ENCODE measurements at regions not wholly inside any gene's neighbourhood (a gene's known extent, or its start where the extent isn't known, plus 50 kb on each side); places are given as distances from the start of the nearest gene placed in this dataset.

DNA sequence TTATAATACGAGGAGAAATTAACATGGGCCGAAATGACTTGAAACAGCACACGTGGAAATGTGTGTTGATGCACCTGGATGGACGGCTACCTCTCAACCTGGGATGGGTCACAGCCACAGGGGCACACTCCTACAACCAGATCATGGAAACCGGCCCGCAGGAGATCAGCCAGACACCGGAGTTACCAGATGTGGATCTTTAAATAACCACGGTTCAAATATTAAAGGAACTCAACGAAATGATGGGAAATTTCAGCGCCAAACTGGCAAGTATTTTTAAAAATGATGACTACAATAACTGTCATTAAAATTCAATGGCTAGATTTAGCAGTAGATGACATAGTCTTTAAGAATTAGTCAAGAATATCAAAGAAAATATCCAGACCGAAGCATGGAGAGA is 166.9 kb upstream of the GPR12 start:
- TF ChIP-seq, protein P1, sequence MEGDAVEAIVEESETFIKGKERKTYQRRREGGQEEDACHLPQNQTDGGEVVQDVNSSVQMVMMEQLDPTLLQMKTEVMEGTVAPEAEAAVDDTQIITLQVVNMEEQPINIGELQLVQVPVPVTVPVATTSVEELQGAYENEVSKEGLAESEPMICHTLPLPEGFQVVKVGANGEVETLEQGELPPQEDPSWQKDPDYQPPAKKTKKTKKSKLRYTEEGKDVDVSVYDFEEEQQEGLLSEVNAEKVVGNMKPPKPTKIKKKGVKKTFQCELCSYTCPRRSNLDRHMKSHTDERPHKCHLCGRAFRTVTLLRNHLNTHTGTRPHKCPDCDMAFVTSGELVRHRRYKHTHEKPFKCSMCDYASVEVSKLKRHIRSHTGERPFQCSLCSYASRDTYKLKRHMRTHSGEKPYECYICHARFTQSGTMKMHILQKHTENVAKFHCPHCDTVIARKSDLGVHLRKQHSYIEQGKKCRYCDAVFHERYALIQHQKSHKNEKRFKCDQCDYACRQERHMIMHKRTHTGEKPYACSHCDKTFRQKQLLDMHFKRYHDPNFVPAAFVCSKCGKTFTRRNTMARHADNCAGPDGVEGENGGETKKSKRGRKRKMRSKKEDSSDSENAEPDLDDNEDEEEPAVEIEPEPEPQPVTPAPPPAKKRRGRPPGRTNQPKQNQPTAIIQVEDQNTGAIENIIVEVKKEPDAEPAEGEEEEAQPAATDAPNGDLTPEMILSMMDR (IDR thresholded peaks at IDR 0.05; ENCODE audit: control extremely low read depth, extremely low read depth), result no peak
- 86 to 89% methylated on average over 11 of the region's 11 CpGs for WGBS, 2 donors

DNA sequence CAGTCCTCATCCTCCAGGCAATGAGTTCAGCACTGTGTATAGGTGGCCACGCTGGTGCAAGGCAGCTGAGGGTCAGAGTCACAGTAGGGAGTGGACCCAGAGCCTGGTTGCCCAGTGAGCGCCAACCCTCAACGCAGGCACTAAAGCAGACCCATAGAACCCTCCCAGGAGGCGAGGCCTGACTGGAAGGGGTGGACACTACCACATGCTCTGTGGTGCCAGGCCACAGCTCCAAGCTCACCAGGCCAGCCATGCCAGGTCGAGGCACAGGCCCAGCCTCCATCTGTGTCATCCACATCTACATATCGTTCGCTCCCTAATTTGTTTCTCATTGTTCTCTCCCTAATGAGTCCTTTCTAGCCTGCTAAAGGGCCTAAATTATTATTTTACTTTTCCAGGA is 165.8 kb upstream of the GPR12 start:
- H3K36me3 ChIP-seq (ENCODE audit: control insufficient read depth in 4 of 4, insufficient read depth in 4 of 4, low read length in 4 of 4), result no peaks in the 10 kb centered on the region
- ATAC-seq (ENCODE audit: insufficient read depth, low FRiP score) (no peak), DNase-seq (no peak)
- peaks cover 0 to 1% (median 0%) of the 10 kb centered on the region in 4 donors for H3K9me3 ChIP-seq (ENCODE audit: control insufficient read depth in 4 of 4, insufficient read depth in 3 of 4, low read length in 3 of 4)
- 91 to 95% methylated on average over 7 of the region's 7 CpGs for WGBS, 2 donors
- no peak overlapping the region for H3K9ac ChIP-seq (ENCODE audit: insufficient read depth in 1 of 2, low read length in 2 of 2)
- TF ChIP-seq, protein P1 (IDR thresholded peaks at IDR 0.05; ENCODE audit: control extremely low read depth, extremely low read depth), result no peak
- H3K4me1 ChIP-seq (ENCODE audit: control insufficient read depth in 5 of 5, insufficient read depth in 5 of 5, low read length in 5 of 5), result peaks cover 0 to 24% (median 7%) of the 10 kb centered on the region in 5 donors
- no peak overlapping the region for H3K4me3 ChIP-seq
- no peak overlapping the region for H3K27ac ChIP-seq (ENCODE audit: low read depth in 1 of 2, low read length in 1 of 2)
- no peaks in the 10 kb centered on the region for H3K27me3 ChIP-seq (ENCODE audit: control insufficient read depth in 3 of 3, insufficient read depth in 3 of 3, low read length in 2 of 3)

More for the DNA sequence above, 166.9 kb upstream of the GPR12 start:
- ATAC-seq (ENCODE audit: insufficient read depth, low FRiP score) (no peak), DNase-seq (no peak)
- peaks cover 0 to 1% (median 0%) of the 10 kb centered on the region in 4 donors for H3K9me3 ChIP-seq (ENCODE audit: control insufficient read depth in 4 of 4, insufficient read depth in 3 of 4, low read length in 3 of 4)
- H3K4me1 ChIP-seq (ENCODE audit: control insufficient read depth in 5 of 5, insufficient read depth in 5 of 5, low read length in 5 of 5), result peaks cover 0 to 19% (median 7%) of the 10 kb centered on the region in 5 donors
- no peaks in the 10 kb centered on the region for H3K36me3 ChIP-seq (ENCODE audit: control insufficient read depth in 4 of 4, insufficient read depth in 4 of 4, low read length in 4 of 4)
- no peak overlapping the region for H3K27ac ChIP-seq (ENCODE audit: low read depth in 1 of 2, low read length in 1 of 2)
- H3K27me3 ChIP-seq (ENCODE audit: control insufficient read depth in 3 of 3, insufficient read depth in 3 of 3, low read length in 2 of 3), result no peaks in the 10 kb centered on the region
- no peak overlapping the region for H3K4me3 ChIP-seq
- H3K9ac ChIP-seq (ENCODE audit: insufficient read depth in 1 of 2, low read length in 2 of 2), result no peak overlapping the region

DNA sequence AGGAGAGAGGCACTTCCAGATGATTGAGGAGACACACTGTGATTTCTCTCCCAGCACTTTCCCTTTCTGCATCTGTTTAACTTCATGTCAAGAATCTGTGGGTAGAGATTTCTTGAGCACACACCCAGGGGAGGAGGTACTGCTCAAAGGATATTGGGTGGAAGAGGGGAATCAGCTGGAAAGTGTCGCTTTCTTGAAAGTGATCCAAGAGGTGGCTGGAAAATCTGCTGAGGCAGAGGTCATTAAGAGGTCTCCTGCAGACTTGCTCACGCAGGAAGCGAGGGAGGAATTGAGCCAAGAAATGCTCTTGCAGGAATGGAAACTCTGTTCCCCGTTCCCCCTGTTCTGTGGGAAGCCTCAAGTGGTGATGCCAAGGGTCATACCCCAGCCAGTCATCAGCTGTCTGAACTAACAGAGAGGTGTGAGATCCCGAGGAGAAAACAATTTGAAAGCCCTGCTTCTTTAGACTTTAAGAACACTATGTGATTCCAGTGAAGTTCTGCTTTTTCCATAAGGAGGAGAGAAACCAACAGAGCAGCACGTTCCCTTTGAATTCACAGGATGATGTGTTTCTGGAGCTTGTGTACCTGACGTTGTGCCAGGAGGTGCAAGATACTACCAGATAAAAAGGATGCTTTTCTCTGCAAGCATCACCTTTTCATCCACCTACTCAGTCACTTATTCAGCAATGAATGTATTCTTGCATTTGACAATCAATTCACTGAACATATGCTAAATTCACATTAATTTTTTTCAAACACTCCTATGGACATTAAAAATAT is 163.4 kb upstream of the GPR12 start:
- TF ChIP-seq, protein P1 (IDR thresholded peaks at IDR 0.05; ENCODE audit: control extremely low read depth, extremely low read depth), result no peak
- WGBS, 2 donors, result 18 to 35% methylated on average over 7 of the region's 7 CpGs
- ATAC-seq (ENCODE audit: insufficient read depth, low FRiP score), result peak; percentile 27
- no peaks in the 10 kb centered on the region for H3K36me3 ChIP-seq (ENCODE audit: control insufficient read depth in 4 of 4, insufficient read depth in 4 of 4, low read length in 4 of 4)
- H3K9ac ChIP-seq (ENCODE audit: insufficient read depth in 1 of 2, low read length in 2 of 2), result no peak overlapping the region
- H3K27ac ChIP-seq (ENCODE audit: low read depth in 1 of 2, low read length in 1 of 2), result no peak overlapping the region
- H3K4me3 ChIP-seq, result no peak overlapping the region
- peaks cover 0 to 24% (median 7%) of the 10 kb centered on the region in 5 donors for H3K4me1 ChIP-seq (ENCODE audit: control insufficient read depth in 5 of 5, insufficient read depth in 5 of 5, low read length in 5 of 5)
- DNase-seq, result peak; percentile 88 to 97 (median 95)
- H3K9me3 ChIP-seq (ENCODE audit: control insufficient read depth in 4 of 4, insufficient read depth in 3 of 4, low read length in 3 of 4), result peaks cover 0 to 1% (median 0%) of the 10 kb centered on the region in 4 donors
- no peaks in the 10 kb centered on the region for H3K27me3 ChIP-seq (ENCODE audit: control insufficient read depth in 3 of 3, insufficient read depth in 3 of 3, low read length in 2 of 3)

Data from lung (tissue), 11 donors.